Stimulated activated CD4-positive, alpha-beta T cell treated with anti-CD3 and anti-CD28 coated beads, Interleukin-1b, Interleukin-23, amount 100 ng/mL, for 1 hour (primary cell): ENCODE measurements at regions not wholly inside any gene's neighbourhood (a gene's known extent, or its start where the extent isn't known, plus 50 kb on each side); places are given as distances from the start of the nearest gene placed in this dataset.

Experiments used
- DNase-seq, 2 donors: peaks; one replicate each; pipeline ENCODE4 v3.0.0-alpha.2; 2020; ENCODE audit warnings: low read depth in 2 of 2

- no peak for DNase-seq
Observed at GRCh38 chr10:88082806-88083596, 219.6 kb downstream of the PTEN start.

- DNase-seq, result no peak
Observed at GRCh38 chr10:88083597-88083989, 220.2 kb downstream of the PTEN start.

GRCh38 chr10:88086187-88086960 is 222.9 kb downstream of the PTEN start:
- no peak for DNase-seq

DNA sequence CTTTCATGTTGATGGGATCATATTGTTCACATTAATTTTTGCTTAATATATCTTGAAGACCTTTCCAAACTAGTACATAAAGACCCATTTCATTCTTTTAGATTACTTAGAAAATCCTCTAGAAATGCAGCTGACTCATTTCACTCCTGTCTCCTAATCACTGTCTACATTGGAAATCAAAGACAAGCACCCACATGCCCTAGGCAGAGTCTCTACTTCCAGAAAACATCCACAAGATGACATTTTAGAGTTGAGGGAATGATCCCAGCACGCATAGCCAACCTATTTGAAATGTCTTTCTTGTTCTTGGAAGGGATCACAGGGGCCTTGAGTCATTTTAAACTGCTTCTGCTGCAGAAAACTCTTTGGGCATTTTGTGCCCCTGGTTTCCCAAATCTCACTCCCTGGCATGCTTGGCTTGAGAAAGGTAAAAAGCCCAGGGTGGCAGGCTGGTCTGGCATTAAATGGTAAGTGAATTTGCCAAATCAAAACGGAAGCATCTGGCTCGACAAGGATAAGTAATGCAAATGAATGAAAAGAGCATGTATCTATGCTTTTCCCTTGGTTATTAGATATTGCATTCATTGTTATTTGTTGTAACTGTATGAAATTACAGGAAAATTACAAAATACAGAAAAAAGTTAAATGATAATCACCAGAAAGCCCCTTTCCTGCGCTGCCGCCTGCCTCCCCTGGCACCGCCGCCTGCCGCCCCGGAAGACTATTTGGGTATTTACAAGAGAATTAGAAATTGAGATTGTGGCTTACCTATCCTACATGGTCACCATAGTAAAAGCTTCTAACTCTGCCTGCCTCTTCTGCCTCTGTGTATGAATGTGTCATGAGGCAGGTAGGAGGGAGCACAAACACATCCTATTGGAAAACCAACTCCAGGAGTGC is 225.3 kb downstream of the PTEN start:
- DNase-seq, result no peak

- DNase-seq, result no peak
Observed at GRCh38 chr10:88089498-88089897, 226.1 kb downstream of the PTEN start.

GRCh38 chr10:88090568-88091214 is 227.3 kb downstream of the PTEN start:
- DNase-seq, result no peak

DNA sequence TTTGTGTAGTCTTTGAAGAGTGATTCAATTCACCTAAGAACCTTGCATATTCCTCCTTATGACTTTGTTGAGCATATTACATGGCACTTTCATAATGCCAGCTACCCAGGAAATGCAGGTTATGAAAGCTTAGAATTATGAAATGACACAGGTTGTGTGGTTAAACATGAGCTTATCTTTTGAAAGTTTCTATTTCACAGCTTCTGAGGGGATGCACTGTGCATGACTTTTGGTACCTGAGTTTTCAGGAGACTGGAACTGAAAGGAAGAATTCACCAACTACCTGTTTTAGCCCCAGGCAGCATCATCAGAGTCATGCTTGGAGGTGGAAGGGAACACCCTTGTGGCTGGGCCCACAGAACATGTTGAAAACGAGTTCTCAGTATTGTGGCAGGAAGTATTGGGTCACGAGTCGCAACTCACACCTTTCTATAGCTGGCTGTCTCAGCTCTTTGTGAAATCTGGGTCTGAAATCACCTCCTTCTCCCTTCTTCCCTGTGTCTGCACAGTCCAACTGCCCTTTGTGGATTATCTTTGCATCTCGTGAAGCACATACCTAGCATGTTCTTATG is 228.2 kb downstream of the PTEN start:
- peak; percentile 14 to 32 for DNase-seq

- DNase-seq, result no peak
Observed at GRCh38 chr10:88092265-88092664, 228.8 kb downstream of the PTEN start.

GRCh38 chr10:88092973-88093372 is 229.5 kb downstream of the PTEN start:
- DNase-seq, result no peak

- DNase-seq, result no peak
Observed at GRCh38 chr10:88094795-88095194, 231.4 kb downstream of the PTEN start.

- DNase-seq, result no peak
Observed at GRCh38 chr10:88095223-88095721, 231.8 kb downstream of the PTEN start.

GRCh38 chr10:88095778-88096431 is 232.5 kb downstream of the PTEN start:
- DNase-seq, result no peak

DNA sequence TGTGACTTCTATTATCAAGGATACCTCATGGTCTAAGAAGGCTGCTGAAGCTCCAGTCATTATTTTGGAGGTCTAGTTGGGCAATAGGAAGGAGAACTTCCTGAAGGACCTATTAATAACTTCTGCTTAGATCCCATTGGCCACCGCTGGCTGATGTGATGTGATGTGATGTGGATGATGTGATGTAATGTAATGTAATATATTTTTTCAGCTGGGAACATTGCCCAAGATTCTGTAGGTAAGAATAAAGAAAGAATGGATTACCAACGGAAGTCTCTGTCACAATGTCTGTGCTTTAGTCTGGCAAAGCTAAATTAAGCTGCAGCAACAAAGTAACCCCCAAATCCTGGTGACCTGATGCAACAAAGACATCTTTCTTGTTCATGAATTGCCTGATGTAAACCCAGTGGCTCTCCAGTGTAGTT is 233.7 kb downstream of the PTEN start:
- DNase-seq, result no peak

DNA sequence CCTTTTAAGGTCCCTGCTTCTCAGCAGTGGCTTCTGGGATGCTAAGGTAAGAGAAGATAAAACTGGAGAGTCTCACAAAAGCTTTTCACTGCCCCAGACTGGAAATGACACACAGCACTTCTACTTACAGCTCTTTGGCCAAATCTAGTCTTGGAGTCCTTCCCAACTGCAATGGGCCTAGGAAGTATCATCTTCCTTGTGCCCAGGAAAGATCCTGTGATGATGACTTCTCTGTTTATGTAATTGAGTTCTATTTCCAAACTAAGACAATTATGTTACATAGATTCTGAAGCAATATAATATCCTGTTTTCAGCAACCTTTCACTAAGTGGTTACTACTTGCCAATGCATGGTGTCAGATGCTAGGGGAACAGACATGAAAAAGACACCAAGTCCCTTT is 234.1 kb downstream of the PTEN start:
- no peak for DNase-seq

DNA sequence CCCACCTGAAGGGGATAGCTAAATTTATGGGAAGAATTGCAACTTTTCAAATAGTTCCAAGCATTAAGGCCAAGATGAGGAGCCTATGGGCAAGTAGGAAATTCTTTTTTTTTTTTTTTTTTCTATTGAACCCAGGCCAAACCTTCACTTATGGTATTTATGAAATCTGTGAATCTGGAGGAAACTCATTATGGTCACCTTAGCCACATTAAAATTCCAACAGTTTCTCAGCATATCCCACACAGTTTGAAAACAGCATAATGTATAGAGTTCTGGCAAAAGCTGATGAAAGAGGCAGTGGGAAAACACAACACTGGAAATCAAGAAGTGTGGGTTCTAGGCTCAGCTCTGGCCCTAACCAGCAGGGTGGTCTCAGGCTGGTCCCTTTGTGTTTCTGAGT is 236.9 kb downstream of the PTEN start:
- DNase-seq, result no peak

- no peak for DNase-seq
Observed at GRCh38 chr10:88101666-88102065, 238.2 kb downstream of the PTEN start.

GRCh38 chr10:88103576-88103975 is 240.2 kb downstream of the PTEN start:
- DNase-seq, result no peak

DNA sequence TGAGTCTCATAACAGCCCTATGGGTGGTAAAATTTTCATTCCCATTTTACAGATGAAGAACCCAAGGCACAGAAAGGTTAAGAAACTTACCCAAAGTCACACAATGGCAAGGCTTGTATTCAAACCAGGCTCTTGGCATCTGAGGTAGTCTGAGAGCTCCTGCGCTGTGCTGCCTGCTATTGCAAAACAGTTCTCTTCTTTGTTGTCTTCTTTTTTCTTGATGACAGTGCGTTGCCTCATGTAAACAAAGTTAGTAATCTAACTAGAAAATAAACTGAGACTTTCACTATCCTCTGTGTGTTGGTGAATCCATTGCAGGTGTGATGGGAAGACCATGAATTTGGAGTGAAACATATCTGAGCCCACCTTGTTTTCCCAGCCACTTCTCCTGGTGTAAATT is 240.8 kb downstream of the PTEN start:
- no peak for DNase-seq

DNA sequence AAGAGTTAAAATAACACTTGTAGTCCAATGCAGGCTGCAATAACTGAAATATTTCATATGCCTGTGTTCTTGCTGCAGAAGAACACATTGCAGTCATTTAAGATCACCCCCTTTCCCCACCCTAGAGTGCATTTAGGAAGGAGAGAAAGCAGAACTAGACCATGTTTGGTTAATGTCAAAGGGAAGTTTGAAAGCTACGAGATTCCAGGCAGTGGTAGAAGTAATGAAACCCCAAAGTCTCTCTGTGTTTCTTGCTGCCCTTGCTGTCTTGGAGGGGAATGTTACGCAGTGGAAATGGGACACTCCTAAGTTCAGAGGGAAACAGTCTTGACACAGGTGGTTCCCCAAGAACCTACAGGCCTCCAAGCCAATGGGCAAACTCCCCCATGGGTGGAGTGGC is 242.9 kb downstream of the PTEN start:
- DNase-seq, result no peak

DNA sequence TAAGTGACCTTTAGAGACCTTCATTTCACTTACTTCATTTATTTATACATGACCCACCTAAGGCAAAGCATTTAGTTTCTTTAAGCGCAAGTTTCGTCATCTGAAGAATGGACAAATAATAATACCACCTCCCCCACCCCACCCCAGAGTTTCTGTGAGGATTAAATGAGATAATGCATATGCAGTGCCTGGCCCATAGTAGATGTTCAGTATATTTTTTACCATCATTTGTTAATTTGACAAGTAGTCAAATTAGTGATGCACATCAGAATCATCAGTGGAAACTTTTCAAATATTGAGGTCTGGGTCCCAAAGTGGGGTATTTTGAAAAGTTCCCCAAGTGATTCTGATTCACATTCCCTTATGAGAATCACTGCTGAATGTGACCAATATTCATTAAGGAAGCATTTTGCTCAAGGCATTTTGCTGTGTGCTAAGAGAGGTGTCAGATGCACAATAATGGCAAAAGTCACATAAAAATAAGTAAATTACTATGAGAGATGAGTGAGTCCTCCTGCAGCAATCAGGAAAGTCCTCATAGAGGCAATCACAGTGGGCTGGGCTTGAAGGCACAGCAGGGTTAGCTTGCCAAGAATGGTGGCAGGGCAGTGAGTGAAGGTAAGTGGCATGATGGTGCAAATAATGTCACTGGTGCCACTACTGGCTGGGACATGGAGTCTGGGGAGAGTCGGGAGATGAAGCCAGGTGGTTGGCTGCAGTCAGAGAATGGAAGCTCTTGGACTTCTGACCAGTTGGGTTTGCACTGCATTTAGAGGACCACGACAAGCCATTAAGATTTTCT is 244.1 kb downstream of the PTEN start:
- DNase-seq, result no peak
